MM.1S (cell line): ENCODE measurements at regions not wholly inside any gene's neighbourhood (a gene's known extent, or its start where the extent isn't known, plus 50 kb on each side); places are given as distances from the start of the nearest gene placed in this dataset.

Source experiments
- DNase-seq: peaks from one replicate; pipeline ENCODE4 v3.0.0-alpha.2; 2015
- H2AFZ ChIP-seq: fragments of 300-600 bp; sonication (generic); 2 replicates; pipeline ENCODE4 v1.6.0; 2016; ENCODE audit warnings: antibody characterized with exemption, low read length
- H3F3A ChIP-seq: fragments of 300-600 bp; sonication (generic); 2 replicates; pipeline ENCODE4 v1.6.1; 2016; ENCODE audit warnings: mild to moderate bottlenecking, antibody characterized with exemption, low read length, moderate library complexity, mixed read lengths; ENCODE audit not compliant: insufficient read depth
- H3K27ac ChIP-seq: fragments of 300-600 bp; sonication (generic); 2 replicates; pipeline ENCODE4 v1.5.1; 2016; ENCODE audit warnings: mild to moderate bottlenecking, low read length
- H3K27me3 ChIP-seq: fragments of 300-600 bp; sonication (generic); replicated peaks from 2 replicates; pipeline ENCODE4 v1.6.0; 2016; ENCODE audit warnings: low read length; ENCODE audit not compliant: insufficient read depth
- H3K36me3 ChIP-seq: fragments of 300-600 bp; sonication (generic); replicated peaks from 2 replicates; pipeline ENCODE4 v1.6.1; 2016; ENCODE audit warnings: mild to moderate bottlenecking, low read length, mixed read lengths; ENCODE audit not compliant: insufficient read depth
- H3K4me1 ChIP-seq: fragments of 300-600 bp; sonication (generic); 2 replicates; pipeline ENCODE4 v1.6.1; 2016; ENCODE audit warnings: low read length, mixed read lengths
- H3K4me2 ChIP-seq: fragments of 300-600 bp; sonication (generic); 2 replicates; pipeline ENCODE4 v1.6.0; 2016; ENCODE audit warnings: low read depth, low read length
- H3K4me3 ChIP-seq: fragments of 300-600 bp; sonication (generic); 2 replicates; pipeline ENCODE4 v1.5.1; 2016; ENCODE audit warnings: low read length, mixed read lengths
- H3K79me2 ChIP-seq: fragments of 300-600 bp; sonication (generic); 2 replicates; pipeline ENCODE4 v1.6.1; 2016; ENCODE audit warnings: mixed run types, low read length, mixed read lengths
- H3K9ac ChIP-seq: fragments of 300-600 bp; sonication (generic); 2 replicates; pipeline ENCODE4 v1.6.1; 2016; ENCODE audit warnings: low read length, mixed read lengths
- H3K9me2 ChIP-seq: fragments of 300-600 bp; sonication (generic); replicated peaks from 2 replicates; pipeline ENCODE4 v1.6.1; 2016; ENCODE audit warnings: mild to moderate bottlenecking, low read length, mixed read lengths; ENCODE audit not compliant: insufficient read depth
- H3K9me3 ChIP-seq: fragments of 300-600 bp; sonication (generic); replicated peaks from 2 replicates; pipeline ENCODE4 v1.6.1; 2016; ENCODE audit warnings: mild to moderate bottlenecking, low read length, mixed read lengths; ENCODE audit not compliant: insufficient read depth
- H4K20me1 ChIP-seq: fragments of 300-600 bp; sonication (generic); 2 replicates; pipeline ENCODE4 v1.6.1; 2016; ENCODE audit warnings: mild to moderate bottlenecking, low read length, moderate library complexity, mixed read lengths; ENCODE audit not compliant: insufficient read depth
- EZH2 ChIP-seq: fragments of 300-600 bp; sonication (generic); optimal IDR thresholded peaks from 2 replicates; pipeline ENCODE3; 2017; ENCODE audit warnings: low read depth, mild to moderate bottlenecking, antibody characterized with exemption, low read length, mixed read lengths
- EZH2phosphoT487 ChIP-seq: fragments of 300-600 bp; sonication (generic); IDR thresholded peaks from 2 replicates; pipeline ENCODE4 v1.6.1; 2018; ENCODE audit warnings: antibody characterized with exemption, low read length
- TF ChIP-seq, protein P1 (sequence below): fragments of 300-600 bp; sonication (generic); IDR thresholded peaks from 2 replicates; pipeline ENCODE4 v1.5.1; 2016; ENCODE audit warnings: antibody characterized with exemption, low read length, mixed read lengths

DNA sequence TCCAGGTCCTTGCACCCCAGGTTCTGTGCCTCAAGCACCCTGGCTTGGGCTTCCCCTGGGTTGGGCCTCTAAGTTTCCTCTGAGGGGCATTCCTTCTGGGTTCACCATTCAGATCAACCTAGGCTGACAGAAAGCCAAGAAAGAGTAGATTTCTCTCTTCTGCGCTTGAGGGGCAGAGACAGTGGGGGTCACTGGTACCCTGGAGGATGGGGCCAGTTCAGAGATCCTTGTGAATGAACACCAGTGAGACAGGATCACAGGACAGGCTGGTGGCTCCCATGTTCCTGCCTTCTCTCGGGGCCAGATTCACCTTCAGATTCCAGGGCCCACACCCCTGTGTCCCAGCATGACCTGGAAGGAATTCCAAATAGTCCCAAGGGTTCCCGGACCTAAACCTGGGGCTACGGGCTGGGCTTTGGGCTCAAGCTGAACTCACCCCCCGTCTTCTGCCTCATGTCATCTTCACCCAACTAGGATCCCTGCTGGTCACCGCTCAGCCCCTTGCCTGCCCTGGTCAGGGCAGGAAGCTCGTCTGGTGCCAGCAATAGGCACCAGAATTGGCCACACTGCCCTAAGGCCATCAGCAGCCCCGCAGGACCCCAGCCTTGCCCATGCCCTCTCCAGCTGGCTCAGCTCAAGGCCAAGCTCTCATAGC lies 91.8 kb upstream of the MVB12B start:
- Histone ChIP-seq H3K4me3 (no peak overlapping the region), H2AFZ (no peak overlapping the region), H4K20me1 (no peaks in the 10 kb centered on the region), H3K9me2 (no peaks in the 10 kb centered on the region), H3K9ac (no peak overlapping the region), H3K36me3 (no peaks in the 10 kb centered on the region), H3K79me2 (no peaks in the 10 kb centered on the region), H3F3A (no peaks in the 10 kb centered on the region), H3K9me3 (no peaks in the 10 kb centered on the region), H3K27me3 (peaks cover 10% of the 10 kb centered on the region; the same call in 1 of the 2 replicates), H3K27ac (no peak overlapping the region), H3K4me2 (no peak overlapping the region), H3K4me1 (no peaks in the 10 kb centered on the region)
- TF ChIP-seq EZH2phosphoT487 (no peak), EZH2 (no peak)
- TF ChIP-seq, protein P1, sequence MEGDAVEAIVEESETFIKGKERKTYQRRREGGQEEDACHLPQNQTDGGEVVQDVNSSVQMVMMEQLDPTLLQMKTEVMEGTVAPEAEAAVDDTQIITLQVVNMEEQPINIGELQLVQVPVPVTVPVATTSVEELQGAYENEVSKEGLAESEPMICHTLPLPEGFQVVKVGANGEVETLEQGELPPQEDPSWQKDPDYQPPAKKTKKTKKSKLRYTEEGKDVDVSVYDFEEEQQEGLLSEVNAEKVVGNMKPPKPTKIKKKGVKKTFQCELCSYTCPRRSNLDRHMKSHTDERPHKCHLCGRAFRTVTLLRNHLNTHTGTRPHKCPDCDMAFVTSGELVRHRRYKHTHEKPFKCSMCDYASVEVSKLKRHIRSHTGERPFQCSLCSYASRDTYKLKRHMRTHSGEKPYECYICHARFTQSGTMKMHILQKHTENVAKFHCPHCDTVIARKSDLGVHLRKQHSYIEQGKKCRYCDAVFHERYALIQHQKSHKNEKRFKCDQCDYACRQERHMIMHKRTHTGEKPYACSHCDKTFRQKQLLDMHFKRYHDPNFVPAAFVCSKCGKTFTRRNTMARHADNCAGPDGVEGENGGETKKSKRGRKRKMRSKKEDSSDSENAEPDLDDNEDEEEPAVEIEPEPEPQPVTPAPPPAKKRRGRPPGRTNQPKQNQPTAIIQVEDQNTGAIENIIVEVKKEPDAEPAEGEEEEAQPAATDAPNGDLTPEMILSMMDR, result no peak
- no peak for DNase-seq

DNA sequence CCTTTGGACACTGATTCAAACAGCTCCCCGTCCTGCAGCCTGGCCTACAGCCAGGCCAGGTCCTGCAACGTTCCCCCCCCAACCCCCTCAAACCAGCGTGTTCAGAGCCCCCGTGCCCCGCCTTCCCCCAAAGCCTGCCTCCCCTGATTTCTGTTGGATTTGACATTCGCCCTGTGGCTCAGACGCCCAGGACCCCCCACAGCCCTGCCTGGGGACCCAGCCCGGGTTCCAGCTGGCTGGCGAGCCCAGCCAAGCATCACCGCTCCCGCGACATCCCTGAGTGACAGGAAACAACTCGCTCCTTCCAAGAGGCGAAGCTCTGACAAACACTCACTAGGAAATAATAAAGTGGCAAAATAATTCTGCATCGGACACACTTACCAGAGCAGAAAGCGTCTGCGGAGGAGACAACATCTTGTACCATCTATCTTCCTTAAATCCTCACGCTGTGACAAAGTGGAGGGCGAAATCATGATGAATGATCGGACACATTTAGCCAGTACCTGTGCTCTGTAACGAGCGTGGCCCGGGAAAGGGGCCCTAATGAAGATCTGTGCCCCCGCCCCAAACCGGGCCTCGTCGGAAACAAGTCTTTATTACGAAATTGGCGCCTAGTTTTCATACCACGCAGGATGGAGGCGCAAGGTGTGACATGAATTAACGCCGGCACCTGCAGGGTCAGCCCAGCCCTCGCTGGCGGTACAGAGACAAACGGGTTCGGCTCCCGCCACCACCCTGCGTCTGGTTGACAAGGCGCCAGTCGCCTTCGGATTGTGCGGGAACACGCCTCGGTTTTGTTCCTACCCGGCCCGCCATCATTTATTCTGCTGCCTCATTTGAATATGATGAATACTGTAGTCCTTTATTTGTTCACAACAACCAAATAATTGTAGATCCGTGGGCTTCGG lies 91.0 kb upstream of the MVB12B start:
- Histone ChIP-seq H3K27ac (no peak overlapping the region), H3K9ac (no peak overlapping the region), H3K79me2 (no peaks in the 10 kb centered on the region), H3K4me3 (no peak overlapping the region), H3K9me3 (no peaks in the 10 kb centered on the region), H3K27me3 (peaks cover 10% of the 10 kb centered on the region; the same call in 1 of the 2 replicates), H3K36me3 (no peaks in the 10 kb centered on the region), H3F3A (no peaks in the 10 kb centered on the region), H3K4me2 (no peak overlapping the region), H2AFZ (no peak overlapping the region), H4K20me1 (no peaks in the 10 kb centered on the region), H3K4me1 (peaks cover under 1% of the 10 kb centered on the region; the same call in 1 of the 2 replicates), H3K9me2 (no peaks in the 10 kb centered on the region)
- no peak for DNase-seq
- TF ChIP-seq, protein P1, result no peak
- TF ChIP-seq EZH2, result no peak
- TF ChIP-seq EZH2phosphoT487, result no peak

DNA sequence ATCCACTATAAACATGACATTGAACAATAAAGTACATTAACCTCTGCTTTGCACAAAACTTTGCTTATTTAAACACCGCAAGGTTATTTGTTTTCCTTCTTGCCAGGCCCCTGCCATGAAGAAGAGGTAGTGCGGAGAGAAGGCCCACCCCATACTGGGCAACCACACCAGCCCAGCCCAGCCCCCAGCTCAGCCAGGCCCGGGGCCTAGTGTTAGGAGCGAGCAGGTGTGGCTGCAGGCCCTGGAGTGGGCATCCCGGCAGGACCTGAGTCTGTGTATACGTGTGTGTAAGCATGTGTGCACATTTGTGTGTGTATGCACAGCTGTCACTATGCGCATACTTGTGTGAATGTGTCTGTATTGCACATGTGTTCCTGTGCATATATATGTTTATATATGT lies 90.4 kb upstream of the MVB12B start:
- H4K20me1 ChIP-seq, result no peaks in the 10 kb centered on the region
- no peaks in the 10 kb centered on the region for H3K79me2 ChIP-seq
- H3K27me3 ChIP-seq, result peaks cover 10% of the 10 kb centered on the region; the same call in 1 of the 2 replicates
- no peak overlapping the region for H3K9ac ChIP-seq
- no peaks in the 10 kb centered on the region for H3K36me3 ChIP-seq
- DNase-seq, result no peak
- no peak overlapping the region for H3K4me3 ChIP-seq
- no peaks in the 10 kb centered on the region for H3K9me2 ChIP-seq
- H3K9me3 ChIP-seq, result no peaks in the 10 kb centered on the region
- H3K4me1 ChIP-seq, result peaks cover 7% of the 10 kb centered on the region; the same call in 1 of the 2 replicates
- no peak overlapping the region for H3K27ac ChIP-seq
- H3F3A ChIP-seq, result no peaks in the 10 kb centered on the region
- no peak overlapping the region for H2AFZ ChIP-seq
- no peak overlapping the region for H3K4me2 ChIP-seq
- TF ChIP-seq EZH2phosphoT487 (no peak), EZH2 (no peak)
- TF ChIP-seq, protein P1, result no peak
